ENCODE measurements at regions not wholly inside any gene's neighbourhood (a gene's known extent, or its start where the extent isn't known, plus 50 kb on each side); places are given as distances from the start of the nearest gene placed in this dataset.

DNA sequence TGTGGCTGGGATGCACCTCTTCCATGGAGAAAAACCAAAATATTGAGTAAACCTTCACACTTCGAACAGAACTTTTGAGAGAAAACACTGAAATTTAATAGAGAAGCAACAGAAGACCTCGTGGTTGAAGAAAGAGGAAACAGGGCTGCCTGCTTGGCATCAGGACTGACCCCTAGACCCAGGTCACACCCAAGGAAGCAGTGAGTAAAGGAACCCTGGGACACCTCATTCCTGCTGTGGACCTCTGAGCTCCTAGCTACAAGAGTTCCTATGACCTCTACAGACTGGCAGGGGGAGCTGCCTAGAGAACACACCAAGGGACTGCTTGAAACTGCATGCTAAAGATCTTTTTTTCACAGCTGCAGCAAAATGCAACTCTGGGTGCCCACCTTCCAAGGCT lies 67.8 kb downstream of the FASLG start:
- Histone ChIP-seq H3F3A (replicated peaks; ENCODE audit: insufficient read depth) (no peaks in the 10 kb centered on the region), H3K27ac (ENCODE audit: low read depth in 2 of 2, low read length in 1 of 2) (no peak overlapping the region), H3K9me3 (no peaks in the 10 kb centered on the region; the same call in 1 of the 2 replicates), H3K27me3 (ENCODE audit: insufficient read depth) (no peaks in the 10 kb centered on the region), H3K36me3 (replicated peaks in 1 of 2; ENCODE audit: control insufficient read depth in 1 of 2, insufficient read depth in 2 of 2, low read length in 1 of 2) (no peaks in the 10 kb centered on the region), H4K20me1 (ENCODE audit: insufficient read depth) (no peaks in the 10 kb centered on the region), H3K4me3 (ENCODE audit: low read depth in 2 of 2, low read length in 1 of 2) (no peak overlapping the region), H3K79me2 (ENCODE audit: insufficient read depth) (no peaks in the 10 kb centered on the region), H3K9me2 (no peaks in the 10 kb centered on the region), H2AFZ (ENCODE audit: low read depth) (no peak overlapping the region), H3K4me2 (no peak overlapping the region), H3K9ac (no peak overlapping the region), H3K4me1 (ENCODE audit: control insufficient read depth in 1 of 2, insufficient read depth in 2 of 2, low read depth in 1 of 2, low read length in 1 of 2) (peaks cover 3 to 6% of the 10 kb centered on the region in 2 experiments; a peak in 2 of 4 replicates)
- no peak for DNase-seq
- POLR2A ChIA-PET: interaction anchor here (1.0 kb wide), 1 partner anchor 194 kb away, joined by 3 read pairs; the partner anchor contains the start of gene SUCO
- TF ChIP-seq EZH2phosphoT487 (IDR thresholded peaks at IDR 0.05; ENCODE audit: borderline replicate concordance, low read depth) (no peak), MAX (IDR thresholded peaks at IDR 0.05; ENCODE audit: low read depth) (no peak), SIN3A (IDR thresholded peaks at IDR 0.05; ENCODE audit: borderline replicate concordance, low read depth, low read length) (no peak), SMC3 (IDR thresholded peaks at IDR 0.05; ENCODE audit: low read depth, low read length) (no peak), TCF12 (IDR thresholded peaks at IDR 0.05) (no peak), YY1 (IDR thresholded peaks at IDR 0.05; ENCODE audit: low read depth) (no peak), REST (IDR thresholded peaks at IDR 0.05; ENCODE audit: low read depth, low read length) (no peak), EP300 (IDR thresholded peaks at IDR 0.05; ENCODE audit: borderline replicate concordance in 1 of 2, low read depth in 1 of 2, low read length in 1 of 2) (no peak), GATA2 (CRISPR knock-in tag; IDR thresholded peaks at IDR 0.05) (no peak), ELF1 (IDR thresholded peaks at IDR 0.05) (no peak), MEF2A (IDR thresholded peaks at IDR 0.05; ENCODE audit: borderline replicate concordance, low read depth) (no peak), RCOR1 (IDR thresholded peaks at IDR 0.05; ENCODE audit: low read length) (no peak), FOXJ3 (CRISPR knock-in tag; IDR thresholded peaks at IDR 0.05) (no peak)
- TF ChIP-seq, protein P1, sequence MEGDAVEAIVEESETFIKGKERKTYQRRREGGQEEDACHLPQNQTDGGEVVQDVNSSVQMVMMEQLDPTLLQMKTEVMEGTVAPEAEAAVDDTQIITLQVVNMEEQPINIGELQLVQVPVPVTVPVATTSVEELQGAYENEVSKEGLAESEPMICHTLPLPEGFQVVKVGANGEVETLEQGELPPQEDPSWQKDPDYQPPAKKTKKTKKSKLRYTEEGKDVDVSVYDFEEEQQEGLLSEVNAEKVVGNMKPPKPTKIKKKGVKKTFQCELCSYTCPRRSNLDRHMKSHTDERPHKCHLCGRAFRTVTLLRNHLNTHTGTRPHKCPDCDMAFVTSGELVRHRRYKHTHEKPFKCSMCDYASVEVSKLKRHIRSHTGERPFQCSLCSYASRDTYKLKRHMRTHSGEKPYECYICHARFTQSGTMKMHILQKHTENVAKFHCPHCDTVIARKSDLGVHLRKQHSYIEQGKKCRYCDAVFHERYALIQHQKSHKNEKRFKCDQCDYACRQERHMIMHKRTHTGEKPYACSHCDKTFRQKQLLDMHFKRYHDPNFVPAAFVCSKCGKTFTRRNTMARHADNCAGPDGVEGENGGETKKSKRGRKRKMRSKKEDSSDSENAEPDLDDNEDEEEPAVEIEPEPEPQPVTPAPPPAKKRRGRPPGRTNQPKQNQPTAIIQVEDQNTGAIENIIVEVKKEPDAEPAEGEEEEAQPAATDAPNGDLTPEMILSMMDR (IDR thresholded peaks at IDR 0.05): no peak
- TF ChIP-seq, protein P2, sequence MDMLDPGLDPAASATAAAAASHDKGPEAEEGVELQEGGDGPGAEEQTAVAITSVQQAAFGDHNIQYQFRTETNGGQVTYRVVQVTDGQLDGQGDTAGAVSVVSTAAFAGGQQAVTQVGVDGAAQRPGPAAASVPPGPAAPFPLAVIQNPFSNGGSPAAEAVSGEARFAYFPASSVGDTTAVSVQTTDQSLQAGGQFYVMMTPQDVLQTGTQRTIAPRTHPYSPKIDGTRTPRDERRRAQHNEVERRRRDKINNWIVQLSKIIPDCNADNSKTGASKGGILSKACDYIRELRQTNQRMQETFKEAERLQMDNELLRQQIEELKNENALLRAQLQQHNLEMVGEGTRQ (IDR thresholded peaks at IDR 0.05; ENCODE audit: borderline replicate concordance, low read depth, low read length): no peak
- WGBS (ENCODE audit: low lambda C conversion rate): 29% methylated on average over 2 of the region's 2 CpGs
- CTCF ChIA-PET: interaction anchor here (0.9 to 5.4 kb wide), 5 partner anchors 7 to 724 kb away, joined by 3 to 31 read pairs (median 12); no protein-coding TSS in a partner anchor

Measured in SK-N-SH (cell line).